Tibial nerve (tissue), 4 donors: ENCODE measurements at regions not wholly inside any gene's neighbourhood (a gene's known extent, or its start where the extent isn't known, plus 50 kb on each side); places are given as distances from the start of the nearest gene placed in this dataset.

Source experiments
- EP300 ChIP-seq, 2 donors: sonication (generic); formaldehyde crosslinking; IDR thresholded peaks; one replicate each; pipeline ENCODE4 v1.6.1; 2017; ENCODE audit warnings: antibody characterized with exemption in 2 of 2, mild to moderate bottlenecking in 1 of 2
- POLR2A ChIP-seq, 2 donors: fragments of 450-650 bp; IDR thresholded peaks; one replicate each; pipeline ENCODE4 v1.6.1; 2017; ENCODE audit warnings: antibody characterized with exemption in 2 of 2, mild to moderate bottlenecking in 2 of 2, moderate library complexity in 2 of 2
- TF ChIP-seq, protein P1 (sequence below), 5 experiments: fragments of 200-600 bp in 3 of 5; fragments of 450-650 bp in 2 of 5; sonication (generic) in 3 of 5; IDR thresholded peaks; one replicate each; pipeline ENCODE4 v1.5.1; 2016 to 2019; ENCODE audit warnings: antibody characterized with exemption in 5 of 5, mild to moderate bottlenecking in 3 of 5, moderate library complexity in 2 of 5

DNA sequence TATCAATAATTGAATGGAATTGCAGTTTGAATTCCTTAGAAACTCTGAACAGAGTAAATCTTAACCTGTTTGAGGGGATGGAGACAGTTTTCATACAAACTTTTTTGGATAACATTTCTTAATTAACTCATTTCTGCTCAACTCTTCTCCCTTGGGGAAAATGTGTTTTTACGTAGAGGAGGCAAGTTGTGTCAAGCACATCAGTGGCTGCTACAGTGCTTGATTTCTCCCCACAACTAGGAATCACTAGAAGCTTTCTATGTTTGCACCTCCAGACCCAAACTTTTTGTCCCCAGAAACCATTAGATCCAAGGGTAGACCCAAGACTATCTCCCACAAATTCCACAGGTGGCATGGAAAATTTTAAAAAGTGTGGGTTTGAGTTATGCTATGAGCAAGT is 658.9 kb upstream of the FSHR start:
- TF ChIP-seq, protein P1, sequence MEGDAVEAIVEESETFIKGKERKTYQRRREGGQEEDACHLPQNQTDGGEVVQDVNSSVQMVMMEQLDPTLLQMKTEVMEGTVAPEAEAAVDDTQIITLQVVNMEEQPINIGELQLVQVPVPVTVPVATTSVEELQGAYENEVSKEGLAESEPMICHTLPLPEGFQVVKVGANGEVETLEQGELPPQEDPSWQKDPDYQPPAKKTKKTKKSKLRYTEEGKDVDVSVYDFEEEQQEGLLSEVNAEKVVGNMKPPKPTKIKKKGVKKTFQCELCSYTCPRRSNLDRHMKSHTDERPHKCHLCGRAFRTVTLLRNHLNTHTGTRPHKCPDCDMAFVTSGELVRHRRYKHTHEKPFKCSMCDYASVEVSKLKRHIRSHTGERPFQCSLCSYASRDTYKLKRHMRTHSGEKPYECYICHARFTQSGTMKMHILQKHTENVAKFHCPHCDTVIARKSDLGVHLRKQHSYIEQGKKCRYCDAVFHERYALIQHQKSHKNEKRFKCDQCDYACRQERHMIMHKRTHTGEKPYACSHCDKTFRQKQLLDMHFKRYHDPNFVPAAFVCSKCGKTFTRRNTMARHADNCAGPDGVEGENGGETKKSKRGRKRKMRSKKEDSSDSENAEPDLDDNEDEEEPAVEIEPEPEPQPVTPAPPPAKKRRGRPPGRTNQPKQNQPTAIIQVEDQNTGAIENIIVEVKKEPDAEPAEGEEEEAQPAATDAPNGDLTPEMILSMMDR (IDR thresholded peaks at IDR 0.05): no peak
- TF ChIP-seq POLR2A (IDR thresholded peaks at IDR 0.05) (no peak), EP300 (IDR thresholded peaks at IDR 0.05) (no peak)
